Colonic mucosa (tissue), 4 donors: ENCODE measurements at regions not wholly inside any gene's neighbourhood (a gene's known extent, or its start where the extent isn't known, plus 50 kb on each side); places are given as distances from the start of the nearest gene placed in this dataset.

Source experiments
- DNase-seq: peaks from one replicate; pipeline ENCODE4 v3.0.0-alpha.2; 2020
- H3K27ac ChIP-seq: fragments of 200-600 bp; one replicate; pipeline ENCODE4 v1.8.0; 2021
- H3K27me3 ChIP-seq: fragments of 200-600 bp; one replicate; pipeline ENCODE4 v1.8.0; 2021
- H3K36me3 ChIP-seq: fragments of 200-600 bp; one replicate; pipeline ENCODE4 v1.8.0; 2021
- H3K4me1 ChIP-seq: fragments of 200-600 bp; one replicate; pipeline ENCODE4 v1.8.0; 2021; ENCODE audit warnings: mild to moderate bottlenecking
- H3K4me3 ChIP-seq: fragments of 200-600 bp; one replicate; pipeline ENCODE4 v1.8.0; 2021
- H3K9ac ChIP-seq, 2 donors: one replicate each; pipeline ENCODE4 v1.7.0; 2013; ENCODE audit warnings: control low read depth in 2 of 2, low read depth in 2 of 2, low read length in 2 of 2
- H3K9me3 ChIP-seq: fragments of 200-600 bp; one replicate; pipeline ENCODE4 v1.8.0; 2021
- CTCF ChIP-seq: fragments of 200-600 bp; IDR thresholded peaks from one replicate; pipeline ENCODE4 v1.8.0; 2022; ENCODE audit warnings: antibody characterized with exemption, mild to moderate bottlenecking
- intact Hi-C: fragments of 100-400 bp; cut with DNase I; formaldehyde crosslinking; loops from one replicate; pipeline ENCODE4 v1.14.1; 2022
- donor health status: healthy.
- donor health status: DM: no; HTN: no; CAD: no.
- donor health status: DM: no; HTN: no; CAD: no.

GRCh38 chr6:130755368-130756034 lies 71.7 kb upstream of the SMLR1 start:
- DNase-seq, result no peak
- Histone ChIP-seq H3K27ac (no peak overlapping the region), H3K4me3 (no peak overlapping the region), H3K4me1 (no peaks in the 10 kb centered on the region), H3K36me3 (no peaks in the 10 kb centered on the region), H3K9ac (no peak overlapping the region), H3K27me3 (no peaks in the 10 kb centered on the region), H3K9me3 (no peaks in the 10 kb centered on the region)
- no peak for TF ChIP-seq CTCF
- intact Hi-C loops, result no loop called here

- Histone ChIP-seq H3K4me3 (no peak overlapping the region), H3K36me3 (no peaks in the 10 kb centered on the region), H3K27ac (no peak overlapping the region), H3K4me1 (no peaks in the 10 kb centered on the region), H3K9ac (no peak overlapping the region), H3K27me3 (no peaks in the 10 kb centered on the region), H3K9me3 (no peaks in the 10 kb centered on the region)
- intact Hi-C loops, result no loop called here
- no peak for DNase-seq
- no peak for TF ChIP-seq CTCF
These were observed 70.4 kb upstream of the SMLR1 start for GRCh38 chr6:130756824-130757223.

GRCh38 chr6:130758813-130759212 lies 68.4 kb upstream of the SMLR1 start:
- Histone ChIP-seq H3K27me3 (no peaks in the 10 kb centered on the region), H3K36me3 (no peaks in the 10 kb centered on the region), H3K27ac (no peak overlapping the region), H3K4me3 (no peak overlapping the region), H3K9me3 (no peaks in the 10 kb centered on the region), H3K9ac (no peak overlapping the region), H3K4me1 (no peaks in the 10 kb centered on the region)
- intact Hi-C loops, result no loop called here
- no peak for DNase-seq
- TF ChIP-seq CTCF, result no peak

- intact Hi-C loops, result no loop called here
- no peak overlapping the region for H3K9ac ChIP-seq
- H3K27me3 ChIP-seq, result no peaks in the 10 kb centered on the region
- no peak overlapping the region for H3K27ac ChIP-seq
- no peak for DNase-seq
- TF ChIP-seq CTCF, result peak; percentile 46
- no peak overlapping the region for H3K4me3 ChIP-seq
- H3K4me1 ChIP-seq, result no peaks in the 10 kb centered on the region
- H3K9me3 ChIP-seq, result no peaks in the 10 kb centered on the region
- H3K36me3 ChIP-seq, result no peaks in the 10 kb centered on the region
These were observed 67.2 kb upstream of the SMLR1 start for GRCh38 chr6:130760006-130760405.

GRCh38 chr6:130761286-130761685 lies 65.9 kb upstream of the SMLR1 start:
- H3K4me1 ChIP-seq, result no peaks in the 10 kb centered on the region
- no peak overlapping the region for H3K4me3 ChIP-seq
- no peak overlapping the region for H3K9ac ChIP-seq
- H3K36me3 ChIP-seq, result no peaks in the 10 kb centered on the region
- intact Hi-C loops, result no loop called here
- H3K27ac ChIP-seq, result no peak overlapping the region
- H3K9me3 ChIP-seq, result no peaks in the 10 kb centered on the region
- no peak for DNase-seq
- no peak for TF ChIP-seq CTCF
- H3K27me3 ChIP-seq, result no peaks in the 10 kb centered on the region
